ENCODE measurements at regions not wholly inside any gene's neighbourhood (a gene's known extent, or its start where the extent isn't known, plus 50 kb on each side); places are given as distances from the start of the nearest gene placed in this dataset.

- Histone ChIP-seq H3K9me3 (ENCODE audit: control insufficient read depth, low read depth, low read length) (no peaks in the 10 kb centered on the region), H3K4me2 (ENCODE audit: insufficient read depth, insufficient read length, low read length) (no peak overlapping the region), H3K14ac (ENCODE audit: insufficient read depth, low read length) (no peak overlapping the region), H2BK5ac (ENCODE audit: insufficient read length, low read length) (no peak overlapping the region), H3K4ac (ENCODE audit: low read depth, low read length) (no peak overlapping the region), H2BK20ac (ENCODE audit: low read depth, low read length, poor library complexity, severe bottlenecking) (no peak overlapping the region), H3K9ac (ENCODE audit: extremely low read depth, insufficient read length, low read length) (no peak overlapping the region), H3K4me1 (ENCODE audit: insufficient read depth, low read length) (no peaks in the 10 kb centered on the region), H2AK5ac (ENCODE audit: insufficient read length, low read length) (no peak overlapping the region), H3K23ac (ENCODE audit: insufficient read length, low read depth, low read length) (no peak overlapping the region), H4K20me1 (ENCODE audit: control insufficient read depth, insufficient read depth, insufficient read length) (no peaks in the 10 kb centered on the region), H4K8ac (replicated peaks; ENCODE audit: insufficient read length, low read depth, low read length) (no peak overlapping the region), H3K23me2 (ENCODE audit: insufficient read length, low read depth, low read length, poor library complexity, severe bottlenecking) (no peaks in the 10 kb centered on the region), H3K79me2 (ENCODE audit: insufficient read depth, low read length) (no peaks in the 10 kb centered on the region), H3K27me3 (ENCODE audit: insufficient read depth, low read length) (no peaks in the 10 kb centered on the region), H4K5ac (ENCODE audit: insufficient read length, low read depth, low read length) (no peak overlapping the region), H2BK12ac (ENCODE audit: insufficient read length, low read depth, low read length) (no peak overlapping the region), H3K79me1 (ENCODE audit: insufficient read depth, low read depth, low read length, poor library complexity, severe bottlenecking) (no peaks in the 10 kb centered on the region), H2BK15ac (ENCODE audit: low read depth, low read length) (no peak overlapping the region), H2BK120ac (ENCODE audit: low read depth, low read length, poor library complexity, severe bottlenecking) (no peak overlapping the region), H3K27ac (ENCODE audit: insufficient read length, low read depth, low read length) (no peak overlapping the region), H3K18ac (ENCODE audit: insufficient read length, low read depth, low read length) (no peak overlapping the region), H2AFZ (ENCODE audit: low read length) (no peak overlapping the region), H3K56ac (ENCODE audit: insufficient read length, low read depth, low read length) (no peak overlapping the region), H3T11ph (ENCODE audit: low read length) (no peak overlapping the region), H4K91ac (ENCODE audit: insufficient read length, low read depth, low read length) (no peak overlapping the region)
- Mint-ChIP-seq H3K9me3 (peaks cover 0 to 7% of the 10 kb centered on the region in 2 experiments; a peak in 1 of 5 replicates), H3K27me3 (ENCODE audit: low read depth) (no peaks in the 10 kb centered on the region), H3K4me1 (no peaks in the 10 kb centered on the region; a peak in 1 of 4 replicates), H3K4me3 (no peak overlapping the region), H3K27ac (no peak overlapping the region), H3K36me3 (ENCODE audit: insufficient read depth in 1 of 3, low read depth in 3 of 3) (no peaks in the 10 kb centered on the region)
- TF ChIP-seq CTCF (conservative IDR thresholded peaks at IDR 0.05) = no peak
- no peak for DNase-seq
- no CpG with 5 or more reads among the region's 2 CpGs for WGBS (ENCODE audit: extremely low coverage, insufficient read length, low lambda C conversion rate)
Observed at GRCh38 chr11:101803651-101804050, 111.2 kb upstream of the CEP126 start.

Measured in H9 (cell line).